GM12892 (cell line): ENCODE measurements at regions not wholly inside any gene's neighbourhood (a gene's known extent, or its start where the extent isn't known, plus 50 kb on each side); places are given as distances from the start of the nearest gene placed in this dataset.

Experiments used
- POLR2A ChIP-seq: IDR thresholded peaks from 2 replicates; pipeline ENCODE4 v1.6.1; 2011; ENCODE audit warnings: low read depth, low read length, control low read depth
- POLR2AphosphoS5 ChIP-seq: IDR thresholded peaks from 2 replicates; pipeline ENCODE4 v1.6.1; 2011; ENCODE audit warnings: low read depth, low read length, control low read depth

DNA sequence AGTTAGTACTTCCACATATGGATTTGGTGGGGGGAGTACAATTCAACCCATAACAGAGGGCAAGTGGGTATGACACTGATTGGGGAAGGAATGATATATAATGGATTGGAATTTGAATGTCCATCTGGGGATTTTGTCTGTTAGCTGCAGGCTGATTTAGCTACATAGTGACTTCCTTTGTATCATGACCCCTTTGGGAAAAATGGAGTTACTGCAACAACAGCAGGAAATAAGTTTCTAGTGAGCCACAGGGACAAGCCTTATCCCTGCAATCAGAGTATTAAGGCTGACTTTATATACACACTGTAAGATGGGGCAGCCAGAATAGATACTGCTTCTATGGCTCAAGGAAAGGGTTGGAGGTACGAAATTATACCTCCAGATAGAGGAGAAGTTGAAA lies 404.4 kb upstream of the MEIS1 start:
- TF ChIP-seq POLR2A (no peak), POLR2AphosphoS5 (no peak)
